Fibroblast of lung (primary cell): ENCODE measurements at regions not wholly inside any gene's neighbourhood (a gene's known extent, or its start where the extent isn't known, plus 50 kb on each side); places are given as distances from the start of the nearest gene placed in this dataset.

ENCODE experiments used
- EZH2 ChIP-seq: IDR thresholded peaks from 2 replicates; pipeline ENCODE4 v1.5.1; 2012; ENCODE audit warnings: low read length, control low read depth, mild to moderate bottlenecking; ENCODE audit errors: missing control alignments
- TF ChIP-seq, protein P1 (sequence below), 2 donors: IDR thresholded peaks in 1 of 2; conservative IDR thresholded peaks in 1 of 2; 1 replicate in 1 of 2; 2 replicates in 1 of 2; pipeline ENCODE4 v1.5.1; 2011 to 2012; ENCODE audit warnings: low read length in 2 of 2, control low read depth in 1 of 2, inconsistent platforms in 1 of 2, low read depth in 1 of 2, mild to moderate bottlenecking in 1 of 2

DNA sequence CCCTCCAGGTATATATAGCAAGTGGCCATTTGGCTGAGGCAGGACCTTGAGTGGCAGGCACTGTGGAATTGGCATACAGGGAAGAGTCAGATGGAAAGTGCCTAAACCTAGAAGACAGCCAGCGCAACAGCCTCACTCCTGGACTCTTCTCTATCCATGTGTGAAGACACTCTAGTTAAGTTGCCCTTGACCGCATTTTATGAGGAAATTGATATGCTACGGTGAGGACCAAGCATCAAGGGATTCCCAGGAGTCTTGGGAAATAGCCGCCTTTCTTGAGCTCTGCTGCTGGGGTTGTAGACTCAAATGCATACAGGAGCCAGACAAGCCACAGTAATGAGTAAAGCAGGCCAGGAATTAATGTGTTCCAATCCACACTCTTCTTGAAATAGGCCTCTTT, 145.9 kb upstream of the KAZN start:
- TF ChIP-seq, protein P1, sequence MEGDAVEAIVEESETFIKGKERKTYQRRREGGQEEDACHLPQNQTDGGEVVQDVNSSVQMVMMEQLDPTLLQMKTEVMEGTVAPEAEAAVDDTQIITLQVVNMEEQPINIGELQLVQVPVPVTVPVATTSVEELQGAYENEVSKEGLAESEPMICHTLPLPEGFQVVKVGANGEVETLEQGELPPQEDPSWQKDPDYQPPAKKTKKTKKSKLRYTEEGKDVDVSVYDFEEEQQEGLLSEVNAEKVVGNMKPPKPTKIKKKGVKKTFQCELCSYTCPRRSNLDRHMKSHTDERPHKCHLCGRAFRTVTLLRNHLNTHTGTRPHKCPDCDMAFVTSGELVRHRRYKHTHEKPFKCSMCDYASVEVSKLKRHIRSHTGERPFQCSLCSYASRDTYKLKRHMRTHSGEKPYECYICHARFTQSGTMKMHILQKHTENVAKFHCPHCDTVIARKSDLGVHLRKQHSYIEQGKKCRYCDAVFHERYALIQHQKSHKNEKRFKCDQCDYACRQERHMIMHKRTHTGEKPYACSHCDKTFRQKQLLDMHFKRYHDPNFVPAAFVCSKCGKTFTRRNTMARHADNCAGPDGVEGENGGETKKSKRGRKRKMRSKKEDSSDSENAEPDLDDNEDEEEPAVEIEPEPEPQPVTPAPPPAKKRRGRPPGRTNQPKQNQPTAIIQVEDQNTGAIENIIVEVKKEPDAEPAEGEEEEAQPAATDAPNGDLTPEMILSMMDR (conservative IDR thresholded peaks at IDR 0.05 in 1 of 2, IDR thresholded peaks at IDR 0.05 in 1 of 2; ENCODE audit: low read depth in 1 of 2, low read length in 2 of 2): no peak
- TF ChIP-seq EZH2: no peak
